RPMI7951 (cell line): ENCODE measurements at regions not wholly inside any gene's neighbourhood (a gene's known extent, or its start where the extent isn't known, plus 50 kb on each side); places are given as distances from the start of the nearest gene placed in this dataset.
"Not testable (repeated sequence)": the region's sequence is repeated elsewhere in the genome, so short reads cannot be mapped to it uniquely, and the experiment has no call there.

ENCODE experiments used
- DNase-seq: peaks from one replicate; pipeline ENCODE4 v3.0.0-alpha.2; 2012; ENCODE audit warnings: low read depth

GRCh38 chrX:114095789-114096188, 488.1 kb upstream of the HTR2C start:
- no peak for DNase-seq

- no peak for DNase-seq
Measured at GRCh38 chrX:114087543-114087942, 496.3 kb upstream of the HTR2C start.

- no peak for DNase-seq
Measured at GRCh38 chrX:114077773-114078172, 506.1 kb upstream of the HTR2C start.

DNA sequence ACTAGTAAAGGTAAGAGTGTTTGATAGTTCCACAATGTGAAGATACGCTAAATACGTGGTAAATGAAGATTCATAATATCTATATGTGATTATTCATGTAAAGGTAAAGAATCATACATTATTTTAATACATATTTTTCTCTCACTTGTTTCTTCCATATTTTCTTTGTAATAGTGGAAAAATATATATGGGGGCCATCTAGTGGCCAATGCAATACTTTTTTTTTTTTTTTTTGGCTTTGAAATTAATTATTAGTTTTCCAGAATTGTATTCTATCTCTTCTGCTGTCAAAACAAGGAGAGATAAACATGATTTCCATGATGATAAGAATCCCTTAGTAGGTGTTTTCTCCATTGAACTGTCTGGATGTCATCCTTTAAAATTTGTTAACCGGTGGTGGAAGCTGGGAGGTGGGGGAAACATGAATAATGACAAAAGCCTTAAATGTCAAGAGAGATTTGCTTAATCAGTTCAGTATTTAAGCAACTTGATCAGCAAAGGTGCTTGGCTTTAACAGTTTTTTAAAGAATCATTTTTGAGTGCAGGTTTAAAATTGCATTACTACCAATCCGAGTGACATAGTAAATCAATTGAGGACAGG, 508.7 kb upstream of the HTR2C start:
- DNase-seq = no peak

DNA sequence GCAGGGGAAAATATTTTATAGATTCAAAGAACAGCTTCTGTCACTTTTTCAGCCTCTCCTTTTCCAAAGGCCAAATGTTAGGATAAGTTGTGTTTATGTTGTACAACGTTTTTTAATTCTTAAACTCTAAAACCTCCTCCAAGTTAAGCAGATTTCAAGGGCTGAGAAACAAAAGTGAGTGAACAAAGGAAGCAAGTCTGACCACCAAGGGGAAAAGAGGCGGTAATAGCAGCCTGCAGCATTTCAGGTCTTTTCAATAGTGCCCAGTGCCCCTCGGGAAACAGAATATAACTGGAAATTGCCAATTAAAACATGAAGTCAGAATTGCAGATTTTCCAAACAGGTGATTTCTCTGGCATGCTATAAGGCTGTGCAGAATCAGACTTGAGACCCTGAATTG, 510.0 kb upstream of the HTR2C start:
- no peak for DNase-seq

- no peak for DNase-seq
Measured at GRCh38 chrX:114071412-114071811, 512.5 kb upstream of the HTR2C start.

DNA sequence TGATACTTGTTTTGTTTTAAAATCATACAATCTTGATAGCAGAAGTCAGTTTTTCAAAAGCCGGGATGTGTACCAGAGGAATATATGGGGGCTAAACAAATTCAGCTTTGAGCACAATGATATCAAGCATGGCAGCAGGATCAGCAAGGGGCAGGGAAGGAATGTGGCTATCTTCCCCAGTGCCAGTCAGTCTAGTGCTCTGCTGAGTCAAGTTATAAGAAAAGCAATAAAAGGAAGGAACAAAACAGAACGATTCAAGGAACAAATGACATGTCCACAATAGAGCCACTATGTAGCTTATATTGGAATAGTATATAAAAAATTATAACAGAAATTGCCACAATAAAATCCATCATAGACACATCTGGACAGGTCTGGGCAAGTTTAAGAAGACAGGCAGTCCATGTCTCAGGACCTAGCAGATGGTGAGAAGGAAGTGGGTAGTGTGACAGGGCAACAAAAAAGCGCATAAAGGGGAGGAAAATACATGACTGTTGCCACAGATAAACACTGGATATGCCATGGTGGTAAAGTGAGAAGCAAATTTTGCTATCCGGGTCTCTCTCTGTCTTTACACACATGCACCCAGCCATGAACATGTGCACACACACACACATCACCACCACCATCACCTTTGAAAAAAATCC, 518.2 kb upstream of the HTR2C start:
- no peak for DNase-seq

DNA sequence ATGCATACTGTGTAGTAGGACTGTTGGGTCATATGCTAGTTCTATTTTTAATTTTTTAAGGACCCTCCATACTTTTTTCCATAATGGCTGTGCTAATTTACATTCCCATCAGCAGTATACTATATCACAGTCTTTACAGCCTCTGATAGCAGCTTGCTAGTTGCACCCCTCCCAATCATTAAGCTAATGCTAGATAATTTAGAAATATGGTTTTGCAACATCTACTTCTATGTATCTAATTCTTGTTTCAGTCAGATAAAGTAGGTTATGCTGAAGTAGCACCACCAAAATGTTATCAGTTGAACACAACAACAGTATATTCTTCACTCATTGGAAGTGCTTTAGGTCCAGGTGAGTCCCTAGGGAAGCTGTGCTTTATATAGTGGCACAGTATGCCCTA, 522.7 kb upstream of the HTR2C start:
- DNase-seq = no peak

- DNase-seq = no peak
Measured at GRCh38 chrX:114058988-114059418, 524.9 kb upstream of the HTR2C start.

DNA sequence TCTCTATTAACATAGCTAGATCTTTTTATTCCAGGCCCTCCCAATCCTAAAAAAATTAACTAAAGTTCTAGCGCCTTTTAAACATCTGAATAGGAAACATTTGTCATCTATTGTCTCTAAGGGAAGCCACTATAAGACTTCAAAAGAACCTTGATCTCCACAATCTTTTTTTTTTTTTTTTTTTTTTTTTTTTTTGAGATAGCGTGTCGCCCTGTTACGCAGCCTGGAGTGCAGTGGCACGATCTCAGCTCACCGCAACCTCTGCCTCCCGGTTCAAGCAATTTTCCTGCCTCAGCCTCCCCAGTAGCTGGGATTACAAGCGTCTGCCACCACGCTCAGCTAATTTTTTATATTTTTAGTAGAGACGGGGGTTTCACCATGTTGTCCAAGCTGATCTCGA, 526.5 kb upstream of the HTR2C start:
- not testable (repeated sequence) for DNase-seq

DNA sequence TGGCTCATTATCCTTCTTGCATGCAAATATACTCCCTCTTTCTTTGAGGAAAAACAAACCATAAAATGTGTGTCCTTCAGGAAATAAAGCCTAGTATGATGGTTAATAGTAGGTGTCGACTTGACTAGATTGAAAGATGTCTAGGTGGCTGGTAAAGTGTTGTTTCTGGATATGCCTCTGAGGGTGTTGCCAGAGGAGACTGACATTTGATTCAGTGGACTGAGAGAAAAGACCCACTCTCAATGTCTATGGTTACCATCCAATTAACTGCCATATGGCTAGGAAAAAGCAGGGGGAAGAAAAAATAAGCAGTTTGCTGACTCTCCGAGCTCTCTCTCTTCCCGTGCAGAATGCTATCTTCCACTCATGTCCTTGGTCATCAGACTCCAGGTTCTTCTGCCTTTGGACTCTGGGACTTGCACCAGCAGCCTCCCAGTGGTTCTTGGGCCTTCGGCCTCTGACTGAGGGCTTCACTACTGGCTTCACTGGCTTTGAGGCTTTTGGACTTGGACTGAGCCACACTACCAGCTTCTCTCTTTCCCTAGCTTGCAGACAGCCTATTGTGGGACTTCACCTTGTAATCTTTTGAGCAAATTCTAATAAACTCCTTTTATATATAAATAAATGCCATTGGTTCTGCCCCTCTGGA, 532.1 kb upstream of the HTR2C start:
- DNase-seq = no peak

- DNase-seq = no peak
Measured at GRCh38 chrX:114050075-114050796, 533.6 kb upstream of the HTR2C start.

- DNase-seq = no peak
Measured at GRCh38 chrX:114049063-114049462, 534.8 kb upstream of the HTR2C start.

GRCh38 chrX:114047558-114047957, 536.3 kb upstream of the HTR2C start:
- no peak for DNase-seq

GRCh38 chrX:114046695-114047279, 537.1 kb upstream of the HTR2C start:
- DNase-seq = no peak

DNA sequence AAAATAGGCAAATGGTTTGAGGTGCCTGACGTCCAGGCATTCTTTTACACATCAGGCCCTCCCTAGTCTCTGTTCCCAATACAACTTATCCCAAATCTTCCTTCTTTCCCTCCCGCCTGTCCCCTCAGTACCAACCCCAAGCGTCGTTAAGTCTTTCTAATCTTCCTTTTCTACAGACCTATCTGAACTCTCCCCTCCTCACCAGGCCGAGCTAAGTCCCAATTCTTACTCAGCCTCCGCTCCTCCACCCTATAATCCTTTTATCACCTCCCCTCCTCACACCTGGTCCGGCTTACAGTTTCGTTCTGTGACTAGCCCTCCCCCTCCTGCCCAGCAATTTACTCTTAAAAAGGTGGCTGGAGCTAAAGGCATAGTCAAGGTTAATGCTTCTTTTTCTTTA, 542.4 kb upstream of the HTR2C start:
- not testable (repeated sequence) for DNase-seq

DNA sequence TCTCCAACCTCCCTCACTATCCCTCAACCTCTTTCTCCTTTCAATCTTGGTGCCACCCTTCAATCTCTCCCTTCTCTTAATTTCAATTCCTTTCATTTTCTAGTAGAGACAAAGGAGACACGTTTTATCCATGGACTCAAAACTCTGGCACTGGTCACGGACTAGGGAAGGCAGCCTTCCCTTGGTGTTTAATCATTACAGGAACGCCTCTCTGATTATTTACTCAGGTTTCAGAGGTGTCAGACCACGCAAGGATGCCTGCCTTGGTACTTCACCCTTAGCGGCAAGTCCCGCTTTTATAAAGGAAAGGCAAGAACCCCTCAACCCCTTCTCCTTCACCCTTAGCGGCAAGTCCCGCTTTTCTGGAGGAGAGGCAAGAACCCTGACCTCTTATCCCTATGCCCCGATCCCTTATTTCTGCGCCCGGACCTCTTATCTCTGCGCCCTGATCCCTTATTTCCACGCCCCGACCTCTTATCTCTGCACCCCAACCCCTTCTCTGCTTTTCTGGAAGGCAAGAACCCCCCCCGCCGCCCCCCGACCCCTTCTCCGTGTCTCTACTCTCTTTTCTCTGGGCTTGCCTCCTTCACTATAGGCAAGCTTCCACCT, 543.1 kb upstream of the HTR2C start:
- DNase-seq = not testable (repeated sequence)

- not testable (repeated sequence) for DNase-seq
Measured at GRCh38 chrX:114040111-114040510, 543.8 kb upstream of the HTR2C start.

- DNase-seq = no peak
Measured at GRCh38 chrX:114038358-114038757, 545.5 kb upstream of the HTR2C start.

GRCh38 chrX:114037515-114037914, 546.4 kb upstream of the HTR2C start:
- no peak for DNase-seq

- no peak for DNase-seq
Measured at GRCh38 chrX:114028907-114029662, 554.8 kb upstream of the HTR2C start.
